ENCODE measurements at regions not wholly inside any gene's neighbourhood (a gene's known extent, or its start where the extent isn't known, plus 50 kb on each side); places are given as distances from the start of the nearest gene placed in this dataset.

- Histone ChIP-seq H3K36me3 (ENCODE audit: insufficient read depth in 1 of 2, low read depth in 1 of 2) (no peaks in the 10 kb centered on the region), H3K27me3 (ENCODE audit: insufficient read depth in 3 of 3, low read length in 2 of 3) (no peaks in the 10 kb centered on the region), H3K9me3 (no peaks in the 10 kb centered on the region), H3K27ac (no peak overlapping the region), H3K4me1 (no peaks in the 10 kb centered on the region), H3K4me3 (no peak overlapping the region)
- WGBS, 3 donors: 89 to 95% (median 94%) methylated on average over 14 of the region's 14 CpGs
- no peak for TF ChIP-seq CTCF (IDR thresholded peaks at IDR 0.05)
- ATAC-seq: no peak
- no peak for DNase-seq
- intact Hi-C loops (cut with DNase I): no loop called here
Measured at GRCh38 chr2:421406-421805, 133.5 kb upstream of the ALKAL2 start.

GRCh38 chr2:419687-420317 is 131.9 kb upstream of the ALKAL2 start:
- no peak for DNase-seq
- no peaks in the 10 kb centered on the region for H3K27me3 ChIP-seq (ENCODE audit: insufficient read depth in 3 of 3, low read length in 2 of 3)
- 85 to 88% (median 87%) methylated on average over 20 to 24 of the region's 28 CpGs for WGBS, 3 donors
- no peaks in the 10 kb centered on the region for H3K9me3 ChIP-seq
- no peak overlapping the region for H3K27ac ChIP-seq
- no peak for TF ChIP-seq CTCF (IDR thresholded peaks at IDR 0.05)
- H3K36me3 ChIP-seq (ENCODE audit: insufficient read depth in 1 of 2, low read depth in 1 of 2): no peaks in the 10 kb centered on the region
- H3K4me1 ChIP-seq: no peaks in the 10 kb centered on the region
- intact Hi-C loops (cut with DNase I): no loop called here
- no peak overlapping the region for H3K4me3 ChIP-seq
- no peak for ATAC-seq

- WGBS, 3 donors: 64 to 67% (median 64%) methylated on average over 5 of the region's 5 CpGs
- ATAC-seq: no peak
- Histone ChIP-seq H3K9me3 (no peaks in the 10 kb centered on the region), H3K4me1 (no peaks in the 10 kb centered on the region), H3K27ac (no peak overlapping the region), H3K27me3 (ENCODE audit: insufficient read depth in 3 of 3, low read length in 2 of 3) (no peaks in the 10 kb centered on the region), H3K36me3 (ENCODE audit: insufficient read depth in 1 of 2, low read depth in 1 of 2) (no peaks in the 10 kb centered on the region), H3K4me3 (no peak overlapping the region)
- DNase-seq: no peak
- no peak for TF ChIP-seq CTCF (IDR thresholded peaks at IDR 0.05)
- intact Hi-C loops (cut with DNase I): no loop called here
Measured at GRCh38 chr2:417662-418061, 129.8 kb upstream of the ALKAL2 start.

- WGBS, 3 donors: 79 to 83% (median 81%) methylated on average over 3 of the region's 3 CpGs
- no peak for DNase-seq
- H3K9me3 ChIP-seq: peaks cover 4% of the 10 kb centered on the region
- no peaks in the 10 kb centered on the region for H3K36me3 ChIP-seq (ENCODE audit: insufficient read depth in 1 of 2, low read depth in 1 of 2)
- H3K4me1 ChIP-seq: no peaks in the 10 kb centered on the region
- H3K27ac ChIP-seq: no peak overlapping the region
- no peak for TF ChIP-seq CTCF (IDR thresholded peaks at IDR 0.05)
- intact Hi-C loops (cut with DNase I): no loop called here
- H3K4me3 ChIP-seq: no peak overlapping the region
- no peaks in the 10 kb centered on the region for H3K27me3 ChIP-seq (ENCODE audit: insufficient read depth in 3 of 3, low read length in 2 of 3)
- ATAC-seq: no peak
Measured at GRCh38 chr2:417006-417405, 129.1 kb upstream of the ALKAL2 start.

- no peak for TF ChIP-seq CTCF (IDR thresholded peaks at IDR 0.05)
- H3K36me3 ChIP-seq (ENCODE audit: insufficient read depth in 1 of 2, low read depth in 1 of 2): no peaks in the 10 kb centered on the region
- peaks cover 4% of the 10 kb centered on the region for H3K9me3 ChIP-seq
- no peak overlapping the region for H3K27ac ChIP-seq
- no peaks in the 10 kb centered on the region for H3K27me3 ChIP-seq (ENCODE audit: insufficient read depth in 3 of 3, low read length in 2 of 3)
- DNase-seq (no peak), ATAC-seq (no peak)
- H3K4me1 ChIP-seq: no peaks in the 10 kb centered on the region
- WGBS, 3 donors: 81 to 86% (median 86%) methylated on average over 12 of the region's 12 CpGs
- H3K4me3 ChIP-seq: no peak overlapping the region
- intact Hi-C loops (cut with DNase I): no loop called here
Measured at GRCh38 chr2:415986-416610, 128.2 kb upstream of the ALKAL2 start.
